ENCODE measurements at regions not wholly inside any gene's neighbourhood (a gene's known extent, or its start where the extent isn't known, plus 50 kb on each side); places are given as distances from the start of the nearest gene placed in this dataset.
"Not testable (repeated sequence)": the region's sequence is repeated elsewhere in the genome, so short reads cannot be mapped to it uniquely, and the experiment has no call there.

DNA sequence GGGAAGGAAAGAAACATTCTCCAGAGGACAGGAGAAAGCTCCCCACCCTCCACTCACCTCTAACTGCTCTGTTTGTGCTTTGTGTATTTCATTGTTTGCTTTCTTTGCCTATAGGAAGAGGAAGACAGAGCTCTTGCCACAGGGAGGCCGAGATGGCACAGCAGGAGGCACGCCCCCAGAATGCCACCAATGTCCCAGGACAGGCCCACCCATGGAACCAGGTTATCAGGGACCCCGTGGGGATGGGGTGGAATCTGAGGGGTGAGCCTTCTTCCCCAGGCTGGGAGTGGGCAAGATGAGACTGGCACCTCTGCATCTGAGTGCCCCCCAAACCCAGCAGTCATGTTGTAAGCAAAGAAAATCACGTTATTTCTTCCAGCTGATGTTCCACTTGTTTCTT lies 155.8 kb downstream of the TBC1D2B start:
- Histone ChIP-seq H3K4me1 (no peaks in the 10 kb centered on the region), H3K4me3 (no peak overlapping the region), H3K36me3 (no peaks in the 10 kb centered on the region), H3K27ac (no peak overlapping the region), H3K9me3 (no peaks in the 10 kb centered on the region), H3K27me3 (no peaks in the 10 kb centered on the region)
- ATAC-seq = no peak
- peak in 1 of 5 donors; percentile 5 for DNase-seq
- intact Hi-C loops (cut with DNase I) = no loop called here
- 70 to 81% (median 78%) methylated on average over 4 of the region's 4 CpGs for WGBS, 4 donors
- no peak for TF ChIP-seq POLR2A (IDR thresholded peaks at IDR 0.05)
- TF ChIP-seq, protein P1, sequence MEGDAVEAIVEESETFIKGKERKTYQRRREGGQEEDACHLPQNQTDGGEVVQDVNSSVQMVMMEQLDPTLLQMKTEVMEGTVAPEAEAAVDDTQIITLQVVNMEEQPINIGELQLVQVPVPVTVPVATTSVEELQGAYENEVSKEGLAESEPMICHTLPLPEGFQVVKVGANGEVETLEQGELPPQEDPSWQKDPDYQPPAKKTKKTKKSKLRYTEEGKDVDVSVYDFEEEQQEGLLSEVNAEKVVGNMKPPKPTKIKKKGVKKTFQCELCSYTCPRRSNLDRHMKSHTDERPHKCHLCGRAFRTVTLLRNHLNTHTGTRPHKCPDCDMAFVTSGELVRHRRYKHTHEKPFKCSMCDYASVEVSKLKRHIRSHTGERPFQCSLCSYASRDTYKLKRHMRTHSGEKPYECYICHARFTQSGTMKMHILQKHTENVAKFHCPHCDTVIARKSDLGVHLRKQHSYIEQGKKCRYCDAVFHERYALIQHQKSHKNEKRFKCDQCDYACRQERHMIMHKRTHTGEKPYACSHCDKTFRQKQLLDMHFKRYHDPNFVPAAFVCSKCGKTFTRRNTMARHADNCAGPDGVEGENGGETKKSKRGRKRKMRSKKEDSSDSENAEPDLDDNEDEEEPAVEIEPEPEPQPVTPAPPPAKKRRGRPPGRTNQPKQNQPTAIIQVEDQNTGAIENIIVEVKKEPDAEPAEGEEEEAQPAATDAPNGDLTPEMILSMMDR (IDR thresholded peaks at IDR 0.05) = no peak

DNA sequence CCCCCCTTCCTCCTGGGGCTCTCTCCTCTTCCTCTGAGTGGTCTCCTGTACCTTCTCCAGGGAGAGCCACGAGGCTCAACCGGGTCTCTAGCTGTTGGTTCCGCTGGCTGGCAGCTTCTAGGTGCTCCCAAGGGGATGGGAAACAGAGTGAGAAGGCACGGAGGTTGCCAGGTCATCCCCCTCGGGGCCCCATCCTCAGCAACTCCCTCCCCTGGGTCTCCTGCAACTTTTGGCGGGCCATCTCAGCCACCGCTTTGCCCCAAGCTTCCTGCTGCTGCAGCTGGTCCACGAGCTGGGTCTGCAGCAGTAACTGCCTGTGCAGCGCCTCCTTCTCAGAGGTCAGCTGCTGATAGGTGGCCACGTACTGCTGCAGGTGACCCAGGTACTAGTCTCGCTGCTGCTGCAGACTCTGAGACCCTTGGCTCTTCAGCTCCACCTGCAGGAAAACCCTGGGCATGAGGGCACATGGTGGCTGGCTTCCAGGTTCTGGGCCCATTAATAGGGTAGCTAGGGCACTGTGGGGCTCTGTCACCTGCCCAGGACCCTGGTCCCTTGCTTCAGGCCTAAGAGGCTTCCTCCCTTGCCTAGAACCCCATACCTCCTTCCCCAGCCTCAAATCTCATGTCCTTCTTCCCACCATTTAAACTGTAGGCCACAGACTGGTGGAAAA lies 160.4 kb downstream of the TBC1D2B start:
- H3K27me3 ChIP-seq; intact Hi-C loops (cut with DNase I); H3K27ac ChIP-seq; H3K36me3 ChIP-seq; H3K4me3 ChIP-seq; H3K9me3 ChIP-seq; H3K4me1 ChIP-seq; ATAC-seq: not testable (repeated sequence)
- WGBS, 4 donors = 67 to 87% (median 69%) methylated on average over 4 to 9 of the region's 11 CpGs
- peak in 1 of 5 donors; percentile 15 for DNase-seq

DNA sequence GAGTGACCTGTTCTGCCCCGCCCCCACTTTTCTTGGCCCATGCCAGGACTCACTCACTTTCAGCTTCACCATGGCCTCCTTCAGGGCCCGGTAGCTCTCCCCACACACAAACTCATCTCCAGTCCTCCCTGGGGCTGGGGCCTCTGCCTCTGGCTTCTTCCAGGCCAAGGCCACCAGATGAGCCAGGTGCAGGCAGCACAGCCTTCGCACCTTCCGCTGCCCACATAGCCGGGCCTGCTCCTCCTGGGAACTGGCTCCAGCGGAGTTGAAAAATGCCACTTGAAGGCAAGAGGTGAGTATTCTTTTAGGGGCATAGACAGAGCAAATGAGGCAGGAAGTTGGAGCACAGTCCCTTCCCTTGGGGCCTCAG lies 161.6 kb downstream of the TBC1D2B start:
- intact Hi-C loops (cut with DNase I); ATAC-seq; H3K36me3 ChIP-seq; H3K4me3 ChIP-seq; H3K27me3 ChIP-seq; H3K27ac ChIP-seq; H3K4me1 ChIP-seq; H3K9me3 ChIP-seq: not testable (repeated sequence)
- 84 to 94% (median 89%) methylated on average over 6 of the region's 6 CpGs for WGBS, 4 donors
- DNase-seq = peak in 1 of 5 donors; percentile 3

DNA sequence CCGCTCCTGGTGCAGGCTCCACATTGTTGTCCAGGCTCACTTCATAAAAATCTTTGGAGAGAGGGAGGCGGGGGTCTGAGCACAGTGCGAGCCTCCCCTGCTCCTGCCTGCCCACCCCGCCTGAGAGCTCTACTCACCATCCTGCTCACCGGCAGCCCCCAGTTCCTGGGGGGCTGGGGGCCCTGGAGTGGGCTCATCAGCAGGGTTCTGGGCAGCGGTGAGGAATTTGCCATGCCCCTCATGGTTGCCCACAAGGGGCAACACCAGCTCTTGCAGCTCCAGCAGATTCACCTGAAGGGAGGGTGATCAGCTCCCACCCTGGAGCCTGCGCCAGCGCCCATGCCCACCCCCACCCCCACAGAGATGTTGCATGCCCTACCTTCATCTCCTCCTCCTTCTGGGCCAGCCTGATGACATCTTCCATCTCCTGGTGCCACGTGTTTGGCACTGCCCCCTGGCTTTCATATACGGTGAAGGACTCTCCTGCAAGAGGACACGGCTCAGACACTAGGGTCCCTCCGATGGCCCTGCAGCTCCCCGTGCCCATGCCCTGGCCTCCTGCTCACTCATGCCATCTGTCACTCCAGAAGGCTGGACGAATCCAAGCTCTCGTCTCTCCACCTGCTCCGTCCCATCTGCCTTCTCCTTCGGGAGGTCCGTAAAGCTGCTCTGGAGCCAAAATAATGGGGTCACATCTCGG lies 162.1 kb downstream of the TBC1D2B start:
- ATAC-seq (no peak), DNase-seq (peak in 1 of 5 donors; percentile 15)
- no peak overlapping the region for H3K4me3 ChIP-seq
- intact Hi-C loops (cut with DNase I) = no loop called here
- no peaks in the 10 kb centered on the region for H3K9me3 ChIP-seq
- no peak overlapping the region for H3K27ac ChIP-seq
- H3K36me3 ChIP-seq = no peaks in the 10 kb centered on the region
- no peak for TF ChIP-seq POLR2A (IDR thresholded peaks at IDR 0.05)
- TF ChIP-seq, protein P1 (IDR thresholded peaks at IDR 0.05) = no peak
- 75 to 82% (median 79%) methylated on average over 11 to 19 of the region's 19 CpGs for WGBS, 4 donors
- H3K4me1 ChIP-seq = peaks cover 0 to 3% (median 0%) of the 10 kb centered on the region in 12 donors
- H3K27me3 ChIP-seq = no peaks in the 10 kb centered on the region

DNA sequence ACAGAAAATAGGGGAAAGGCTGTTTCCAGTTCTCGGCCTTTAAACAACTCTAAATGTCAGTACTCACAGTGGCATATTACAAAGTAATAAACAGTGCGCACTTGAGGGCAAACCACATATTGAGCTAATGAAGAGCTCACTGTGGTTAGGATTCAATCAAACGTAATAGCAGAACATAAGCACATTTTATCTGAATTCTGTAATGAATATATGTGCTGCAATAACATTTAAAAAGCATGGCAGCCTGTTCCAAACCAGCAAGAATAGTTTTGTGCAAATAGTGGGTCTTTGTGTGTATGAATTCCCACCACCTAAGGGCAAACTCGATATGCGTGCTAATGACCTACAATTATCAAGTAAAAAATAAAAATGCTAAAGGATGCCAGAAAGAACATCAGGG lies 163.0 kb downstream of the TBC1D2B start:
- WGBS, 4 donors = 66 to 90% (median 83%) methylated on average over 5 of the region's 5 CpGs
- intact Hi-C loops (cut with DNase I); ATAC-seq: not testable (repeated sequence)

More for the DNA sequence above, 163.0 kb downstream of the TBC1D2B start:
- not testable (repeated sequence) for H3K4me1 ChIP-seq, DNase-seq, H3K36me3 ChIP-seq, H3K4me3 ChIP-seq, H3K27me3 ChIP-seq, H3K27ac ChIP-seq, H3K9me3 ChIP-seq

Data from heart left ventricle (tissue), 16 donors.